COR-L47 (cell line): ENCODE measurements at regions not wholly inside any gene's neighbourhood (a gene's known extent, or its start where the extent isn't known, plus 50 kb on each side); places are given as distances from the start of the nearest gene placed in this dataset.

Source experiments
- DNase-seq: peaks from one replicate; lab custom pipeline; 2025; lab: John Stamatoyannopoulos, UW

DNA sequence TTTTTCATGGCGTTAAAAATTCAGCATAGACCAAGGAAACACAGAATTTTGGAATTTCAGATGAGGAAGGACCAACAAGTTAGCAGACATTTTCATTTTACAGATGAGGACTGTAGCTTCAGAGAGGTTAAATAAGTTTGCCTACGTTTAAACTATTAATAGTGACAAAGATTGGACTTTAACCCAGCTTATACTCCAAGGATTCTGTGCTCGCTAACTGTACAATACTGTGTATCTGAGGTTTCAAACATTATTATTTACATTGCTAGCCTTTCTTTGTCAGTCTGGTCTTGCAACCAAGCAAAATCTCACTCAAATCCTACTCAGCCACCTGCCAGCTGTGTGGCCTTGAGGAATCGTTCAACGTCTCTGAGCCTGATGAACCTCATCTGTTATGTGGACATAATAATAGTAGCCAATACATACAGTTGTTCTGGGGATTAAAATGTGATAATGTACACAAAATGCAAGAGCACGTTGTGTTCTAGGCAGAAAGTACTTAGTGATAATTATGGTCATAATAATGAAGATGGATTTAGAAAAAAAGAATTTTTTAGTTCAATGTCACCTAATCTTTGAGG is 462.4 kb upstream of the TRIB2 start:
- no peak for DNase-seq

DNA sequence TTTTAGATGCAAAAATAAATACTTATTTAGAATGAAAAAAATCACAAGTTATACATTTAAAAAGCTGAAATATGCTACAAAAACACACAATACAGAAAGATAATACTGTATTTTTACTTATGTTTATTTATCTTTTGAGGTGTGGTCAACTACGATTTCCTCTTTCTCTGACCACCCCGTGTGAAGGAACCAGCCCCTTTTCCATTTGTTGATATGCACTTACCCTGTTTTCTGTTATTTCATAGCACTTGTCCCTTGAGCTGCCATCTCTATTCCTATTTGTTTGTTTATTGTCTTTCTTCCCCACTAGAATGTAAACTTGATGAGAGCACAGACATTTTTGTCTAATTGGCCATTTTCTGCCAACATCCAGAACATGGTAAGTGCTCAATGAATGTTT is 460.5 kb upstream of the TRIB2 start:
- DNase-seq, result no peak

DNA sequence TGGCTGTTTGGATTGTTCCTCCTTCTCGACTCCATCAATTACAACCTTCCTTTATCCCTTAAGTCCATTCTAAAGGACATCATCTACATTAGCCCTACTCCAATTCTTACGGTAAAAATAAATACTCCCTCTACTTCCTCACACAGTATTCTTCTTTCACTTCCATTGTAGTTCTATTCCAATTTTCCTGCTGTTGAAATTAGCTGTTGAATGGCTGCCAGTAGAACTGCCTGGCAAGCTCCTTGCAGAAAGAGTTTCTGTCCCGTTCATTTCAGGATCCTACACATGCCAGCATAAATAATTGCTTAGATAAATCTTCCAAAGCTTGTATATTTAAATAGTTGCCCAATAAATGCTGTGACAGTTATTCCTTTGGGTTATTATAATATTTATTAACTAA is 459.3 kb upstream of the TRIB2 start:
- no peak for DNase-seq

GRCh38 chr2:12259493-12259892 is 457.2 kb upstream of the TRIB2 start:
- no peak for DNase-seq

- peak; percentile 16 for DNase-seq
Observed at GRCh38 chr2:12261986-12262680, 454.6 kb upstream of the TRIB2 start.

DNA sequence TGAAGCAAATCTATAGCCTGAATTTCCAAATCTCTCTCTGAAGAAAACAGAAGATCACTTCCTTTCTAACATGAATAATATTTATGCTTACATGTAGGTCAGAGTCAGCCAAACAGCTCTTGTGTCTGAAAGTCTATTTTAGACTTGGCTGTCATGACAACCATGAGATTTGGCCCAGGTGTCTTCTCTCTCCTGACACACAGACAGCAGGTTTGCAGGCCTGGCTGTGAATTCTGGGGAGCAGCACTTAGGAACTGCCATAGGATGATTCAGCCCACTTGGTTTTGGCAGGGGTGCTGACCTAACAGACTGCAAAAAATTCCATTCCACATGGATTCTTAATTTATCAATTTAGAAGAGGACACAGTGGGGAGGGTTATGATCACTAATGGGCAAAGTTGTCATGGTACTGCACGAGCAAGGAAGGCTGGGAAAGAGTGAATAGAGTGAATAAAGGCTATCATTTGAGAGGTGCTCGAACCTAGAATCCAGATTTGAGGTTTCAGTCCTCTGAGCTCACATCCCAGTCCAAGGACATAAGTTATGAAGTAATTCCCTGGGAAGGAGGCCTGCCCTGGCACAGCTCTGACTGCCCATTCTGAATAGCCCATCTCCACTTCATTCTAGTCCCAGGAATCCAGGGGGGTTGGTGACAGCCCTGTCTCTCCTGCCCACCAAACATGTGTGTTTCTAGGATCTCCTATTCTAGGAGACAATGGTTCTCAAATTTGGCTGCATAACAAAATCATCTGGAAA is 453.9 kb upstream of the TRIB2 start:
- DNase-seq, result peak; percentile 25

- no peak for DNase-seq
Observed at GRCh38 chr2:12263730-12264129, 453.0 kb upstream of the TRIB2 start.

GRCh38 chr2:12264146-12264545 is 452.6 kb upstream of the TRIB2 start:
- DNase-seq, result no peak

DNA sequence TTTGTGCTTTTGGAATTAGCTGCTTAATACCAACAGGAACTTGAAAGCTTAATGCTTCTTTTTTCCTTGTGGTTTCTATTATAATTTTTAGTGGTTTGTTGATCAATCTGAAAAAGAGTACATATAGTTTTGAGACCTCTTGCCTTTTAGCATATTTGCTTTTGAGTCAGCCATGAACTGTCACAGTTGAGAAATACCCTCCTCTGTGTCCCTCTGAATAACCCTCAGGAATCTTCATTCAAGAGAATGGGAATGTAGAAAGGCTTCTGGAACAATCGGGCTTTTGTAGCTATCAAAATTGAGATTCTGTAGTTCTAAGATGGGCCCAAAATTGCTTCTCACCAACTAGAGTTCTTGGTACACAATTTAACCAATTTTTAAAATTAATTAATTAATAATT is 451.1 kb upstream of the TRIB2 start:
- no peak for DNase-seq

DNA sequence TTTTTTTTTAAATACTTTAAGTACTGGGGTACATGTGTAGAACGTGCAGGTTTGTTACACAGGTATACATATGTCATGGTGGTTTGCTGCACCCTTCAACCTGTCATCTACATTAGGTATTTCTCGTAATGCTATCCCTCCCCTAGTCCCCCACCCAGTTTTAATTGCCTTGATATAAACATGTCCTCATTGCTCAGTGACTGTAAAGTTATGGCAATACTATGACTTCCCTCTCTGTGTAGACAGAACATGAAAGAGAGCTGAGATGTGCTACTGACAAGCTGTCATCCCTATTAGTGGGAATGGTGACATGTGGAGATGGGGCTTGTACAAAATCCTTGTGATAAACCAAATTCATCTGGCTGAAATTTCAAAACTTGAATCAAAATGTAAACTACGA is 449.7 kb upstream of the TRIB2 start:
- DNase-seq, result no peak

DNA sequence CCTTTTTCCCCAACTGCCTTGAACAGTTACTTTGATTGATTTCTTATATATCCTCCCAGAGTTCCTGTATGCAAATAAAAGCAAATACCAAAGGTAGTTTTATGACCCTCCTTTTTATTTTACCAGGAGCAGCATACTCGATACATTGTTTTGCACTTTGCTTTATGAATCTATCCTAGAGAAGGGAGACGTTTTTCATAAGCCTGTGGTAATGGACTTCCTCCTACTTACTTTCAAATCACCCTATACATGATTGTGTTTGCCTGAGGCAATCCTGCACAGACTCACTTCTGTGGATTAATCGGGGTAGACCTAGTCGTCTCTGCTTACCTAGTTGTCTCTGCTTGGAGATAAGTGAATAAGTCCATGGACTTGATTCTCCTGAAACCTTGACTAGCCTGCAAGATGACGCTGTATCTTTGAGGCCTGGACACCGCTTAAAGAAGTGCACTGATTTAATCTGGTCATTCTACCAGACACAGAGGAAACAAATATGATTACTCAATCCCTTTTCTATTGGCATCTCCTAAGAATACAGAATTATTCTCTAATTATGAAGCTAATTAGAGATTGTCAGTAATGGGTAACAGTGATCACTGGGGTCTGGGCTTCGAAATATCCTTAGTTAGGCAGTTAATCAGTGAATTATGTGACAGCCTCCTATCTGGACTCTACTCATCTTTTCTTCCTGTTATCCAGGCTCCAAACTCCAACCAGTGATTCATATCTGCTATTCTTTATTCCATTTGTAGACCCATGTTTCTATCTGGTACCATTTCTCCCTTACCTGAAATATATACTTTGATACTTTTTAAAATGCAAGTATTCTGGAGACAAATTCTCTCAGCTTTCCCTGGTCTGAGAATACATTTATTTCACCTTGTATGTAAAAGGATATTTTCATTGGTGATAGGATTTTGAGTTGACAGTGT is 447.4 kb upstream of the TRIB2 start:
- no peak for DNase-seq

DNA sequence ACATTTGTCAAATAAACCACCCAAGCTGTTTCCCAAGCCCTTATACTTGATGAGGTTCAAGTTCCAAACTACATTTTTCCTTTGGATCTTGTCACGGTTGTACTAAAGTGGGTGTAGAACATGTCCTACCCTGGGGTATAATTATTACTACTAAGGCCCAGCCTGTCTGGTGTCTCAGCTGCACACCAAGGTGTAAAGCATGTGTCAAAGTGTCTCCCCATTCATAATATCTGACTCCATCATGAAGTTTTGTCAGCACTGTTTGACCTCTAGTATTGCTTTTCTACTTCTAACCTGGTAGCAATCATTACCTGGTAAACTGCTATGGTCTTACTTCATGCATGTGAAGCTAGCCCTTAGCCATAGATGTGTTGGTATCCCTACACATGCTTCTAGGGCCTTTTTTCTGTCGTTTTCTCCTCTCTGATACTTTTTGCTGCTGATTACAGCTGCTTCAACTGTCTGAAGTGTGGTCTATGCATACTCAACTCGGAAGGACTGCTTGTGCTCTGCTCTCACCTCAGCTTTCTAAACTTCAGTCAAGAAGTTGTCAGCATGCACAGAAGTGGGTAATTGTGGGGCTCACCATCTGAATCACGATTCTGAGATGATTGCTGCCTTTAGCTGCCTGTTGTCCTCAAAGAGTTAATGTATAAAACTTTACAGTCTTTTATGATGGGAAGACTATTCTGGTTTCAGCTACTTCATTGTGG is 445.7 kb upstream of the TRIB2 start:
- no peak for DNase-seq

- no peak for DNase-seq
Observed at GRCh38 chr2:12271589-12271984, 445.1 kb upstream of the TRIB2 start.

DNA sequence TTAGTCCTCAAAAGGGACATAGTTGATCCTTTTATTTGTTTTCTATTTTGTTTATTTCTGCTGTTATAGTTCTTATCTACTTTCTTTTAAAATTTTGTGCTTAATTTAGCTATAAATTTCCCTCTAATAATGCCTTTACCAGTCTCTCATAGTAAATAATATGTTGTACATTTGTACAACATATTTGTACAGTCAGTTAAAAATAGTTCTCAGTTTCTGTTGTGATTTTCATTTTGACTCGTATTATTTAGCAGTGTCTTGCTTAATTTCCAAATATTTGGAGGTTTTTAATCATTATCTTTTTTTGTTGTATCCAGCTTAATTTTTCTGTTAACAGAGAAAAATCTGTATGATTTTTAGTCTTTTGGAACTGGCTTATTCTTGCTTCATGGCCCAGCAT is 443.6 kb upstream of the TRIB2 start:
- DNase-seq, result no peak

GRCh38 chr2:12274591-12274990 is 442.1 kb upstream of the TRIB2 start:
- no peak for DNase-seq

- no peak for DNase-seq
Observed at GRCh38 chr2:12277241-12278034, 439.3 kb upstream of the TRIB2 start.

- DNase-seq, result no peak
Observed at GRCh38 chr2:12278217-12278750, 438.5 kb upstream of the TRIB2 start.

- DNase-seq, result no peak
Observed at GRCh38 chr2:12282780-12283695, 433.7 kb upstream of the TRIB2 start.

- DNase-seq, result no peak
Observed at GRCh38 chr2:12284037-12284436, 432.7 kb upstream of the TRIB2 start.
